ENCODE measurements at regions not wholly inside any gene's neighbourhood (a gene's known extent, or its start where the extent isn't known, plus 50 kb on each side); places are given as distances from the start of the nearest gene placed in this dataset.

DNA sequence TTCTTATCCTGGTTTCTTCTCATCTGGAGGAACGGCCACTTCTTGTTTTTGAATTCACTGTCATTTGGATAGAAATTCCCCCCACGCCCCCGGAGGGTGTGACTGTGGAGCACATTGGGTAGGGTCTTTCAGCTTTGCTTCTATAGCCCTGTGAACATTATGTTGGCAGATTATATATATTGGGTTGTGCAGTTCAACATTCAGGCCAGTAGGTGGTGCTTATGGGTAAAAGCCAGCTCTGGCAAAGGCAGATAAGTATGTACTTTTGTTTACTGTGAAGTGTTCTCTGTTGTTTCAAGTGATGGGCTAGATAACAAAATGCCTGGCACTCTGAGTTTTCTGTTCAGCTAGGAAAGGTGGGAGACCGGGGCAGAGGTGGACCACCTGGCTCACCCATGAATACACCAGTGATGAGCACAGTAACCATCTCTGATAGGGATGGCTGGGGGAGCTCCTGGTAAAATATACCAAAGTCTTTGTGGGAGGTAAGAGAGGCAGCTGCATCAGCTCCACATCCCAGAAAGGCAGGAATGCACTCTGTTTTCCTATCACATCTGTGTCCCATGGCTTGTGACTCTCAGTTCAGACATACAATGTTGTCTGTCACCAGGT, 1348.2 kb upstream of the RAG2 start:
- TF ChIP-seq POLR2AphosphoS5 (IDR thresholded peaks at IDR 0.05; ENCODE audit: low read depth, low read length) (no peak), POLR2A (IDR thresholded peaks at IDR 0.05; ENCODE audit: low read depth, low read length) (no peak), TAF1 (IDR thresholded peaks at IDR 0.05; ENCODE audit: borderline replicate concordance, low read depth, low read length) (no peak)
